ENCODE measurements at regions not wholly inside any gene's neighbourhood (a gene's known extent, or its start where the extent isn't known, plus 50 kb on each side); places are given as distances from the start of the nearest gene placed in this dataset.

DNA sequence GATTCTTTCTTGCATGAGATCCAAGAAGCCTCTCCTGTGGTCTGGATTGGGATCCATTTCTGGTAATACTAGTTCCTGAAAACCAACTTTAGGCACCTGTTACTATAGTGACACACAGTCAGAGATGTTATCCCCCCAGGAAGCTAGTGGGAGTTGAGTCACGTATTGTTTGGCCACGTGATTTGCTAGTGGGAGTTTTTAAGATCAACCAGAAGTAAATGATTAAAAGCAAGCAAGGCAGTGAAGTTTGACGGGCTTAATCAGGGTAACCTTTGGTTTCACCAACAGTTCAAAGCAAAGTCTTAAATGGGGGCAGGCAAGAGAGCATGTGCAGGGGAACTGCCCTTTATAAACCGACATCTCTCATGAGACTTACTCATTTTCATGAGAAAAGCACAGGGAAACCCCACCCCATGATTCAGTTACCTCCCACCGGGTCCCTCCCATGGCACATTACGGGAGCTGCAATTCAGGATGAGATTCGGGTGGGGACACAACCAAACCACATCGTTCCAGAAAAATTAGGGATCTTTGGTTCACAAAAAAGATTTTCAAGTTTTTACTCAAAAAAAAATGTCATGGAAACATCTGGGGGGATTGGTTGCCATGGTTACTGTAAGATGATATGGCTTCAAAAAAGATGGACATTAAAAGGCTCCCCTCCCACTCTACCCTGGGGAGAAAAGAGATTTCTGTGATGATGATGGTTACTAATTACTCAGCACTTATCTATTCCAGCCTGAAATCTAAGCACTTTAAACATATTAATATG, 483.1 kb upstream of the ERCC4 start:
- H3K4me3 ChIP-seq (ENCODE audit: low read depth, low read length) = no peak overlapping the region
- peak; percentile 14 for DNase-seq (ENCODE audit: low read depth)
- TF ChIP-seq, protein P1, sequence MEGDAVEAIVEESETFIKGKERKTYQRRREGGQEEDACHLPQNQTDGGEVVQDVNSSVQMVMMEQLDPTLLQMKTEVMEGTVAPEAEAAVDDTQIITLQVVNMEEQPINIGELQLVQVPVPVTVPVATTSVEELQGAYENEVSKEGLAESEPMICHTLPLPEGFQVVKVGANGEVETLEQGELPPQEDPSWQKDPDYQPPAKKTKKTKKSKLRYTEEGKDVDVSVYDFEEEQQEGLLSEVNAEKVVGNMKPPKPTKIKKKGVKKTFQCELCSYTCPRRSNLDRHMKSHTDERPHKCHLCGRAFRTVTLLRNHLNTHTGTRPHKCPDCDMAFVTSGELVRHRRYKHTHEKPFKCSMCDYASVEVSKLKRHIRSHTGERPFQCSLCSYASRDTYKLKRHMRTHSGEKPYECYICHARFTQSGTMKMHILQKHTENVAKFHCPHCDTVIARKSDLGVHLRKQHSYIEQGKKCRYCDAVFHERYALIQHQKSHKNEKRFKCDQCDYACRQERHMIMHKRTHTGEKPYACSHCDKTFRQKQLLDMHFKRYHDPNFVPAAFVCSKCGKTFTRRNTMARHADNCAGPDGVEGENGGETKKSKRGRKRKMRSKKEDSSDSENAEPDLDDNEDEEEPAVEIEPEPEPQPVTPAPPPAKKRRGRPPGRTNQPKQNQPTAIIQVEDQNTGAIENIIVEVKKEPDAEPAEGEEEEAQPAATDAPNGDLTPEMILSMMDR (IDR thresholded peaks at IDR 0.05; ENCODE audit: insufficient read depth, low read depth, low read length) = no peak

- TF ChIP-seq, protein P1 (IDR thresholded peaks at IDR 0.05; ENCODE audit: insufficient read depth, low read depth, low read length) = no peak
- DNase-seq (ENCODE audit: low read depth) = no peak
- H3K4me3 ChIP-seq (ENCODE audit: low read depth, low read length) = no peak overlapping the region
Observed at GRCh38 chr16:13437413-13437795, 482.6 kb upstream of the ERCC4 start.

DNA sequence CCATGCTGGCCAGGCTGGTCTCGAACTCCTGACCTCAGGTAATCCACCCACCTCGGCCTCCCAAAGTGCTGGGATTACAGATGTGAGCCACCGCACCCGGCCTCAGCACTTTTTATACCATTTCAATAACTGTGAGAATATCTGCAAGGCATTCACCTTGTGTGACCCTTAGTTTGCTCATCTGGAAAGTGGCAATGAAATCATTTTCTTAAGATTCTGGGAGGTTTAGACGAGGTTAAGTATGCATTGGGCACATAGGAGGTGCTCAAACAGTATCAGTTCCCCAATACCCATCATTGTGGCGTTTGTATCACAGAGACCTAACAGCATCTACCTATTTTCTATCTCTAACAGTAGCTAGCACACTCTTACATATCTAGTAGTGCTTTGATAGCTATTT, 481.9 kb upstream of the ERCC4 start:
- TF ChIP-seq, protein P1 (IDR thresholded peaks at IDR 0.05; ENCODE audit: insufficient read depth, low read depth, low read length) = no peak
- no peak for DNase-seq (ENCODE audit: low read depth)

DNA sequence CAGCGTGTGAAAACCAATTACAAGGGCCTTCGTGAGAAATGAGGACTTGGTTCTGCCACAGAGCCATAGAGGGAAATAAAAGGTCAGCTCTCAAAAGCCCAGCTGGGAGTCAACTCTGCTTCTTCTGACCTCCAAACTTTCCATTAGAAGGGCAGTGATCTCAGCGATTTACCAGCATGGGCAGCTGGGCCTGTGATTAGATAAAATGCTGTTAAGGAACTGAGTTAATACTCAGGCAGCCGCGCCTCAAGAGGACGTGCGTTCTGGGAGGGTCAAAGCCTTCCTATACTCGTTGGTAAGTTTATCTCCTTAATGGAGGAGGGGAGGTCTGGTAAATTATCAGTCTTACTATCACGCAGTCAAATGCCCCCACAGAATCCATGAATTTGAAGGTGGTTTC, 480.2 kb upstream of the ERCC4 start:
- DNase-seq (ENCODE audit: low read depth) = no peak
- TF ChIP-seq, protein P1 (IDR thresholded peaks at IDR 0.05; ENCODE audit: insufficient read depth, low read depth, low read length) = no peak
- H3K4me3 ChIP-seq (ENCODE audit: low read depth, low read length) = no peak overlapping the region

More for the DNA sequence above, 481.9 kb upstream of the ERCC4 start:
- no peak overlapping the region for H3K4me3 ChIP-seq (ENCODE audit: low read depth, low read length)

DNA sequence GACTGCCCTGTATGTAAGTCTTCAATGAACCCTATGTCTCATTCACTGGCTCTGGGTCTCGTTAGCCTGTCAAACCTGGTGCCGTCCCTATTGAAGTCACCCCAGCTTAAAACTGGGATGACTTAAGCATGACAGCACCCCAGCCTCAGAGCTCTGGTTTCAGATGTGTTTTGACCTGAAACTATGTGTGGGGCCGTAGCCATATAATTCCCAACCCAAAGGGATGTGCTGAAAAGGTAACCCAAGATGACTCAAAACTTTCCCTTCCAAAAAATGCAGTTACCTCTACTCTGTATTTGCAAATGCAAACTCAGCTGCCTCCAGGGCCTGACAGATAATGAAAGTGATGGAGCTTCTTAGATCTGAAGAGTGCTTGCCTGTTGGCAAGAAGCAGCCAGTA, 478.3 kb upstream of the ERCC4 start:
- TF ChIP-seq, protein P1 (IDR thresholded peaks at IDR 0.05; ENCODE audit: insufficient read depth, low read depth, low read length) = no peak
- DNase-seq (ENCODE audit: low read depth) = no peak
- no peak overlapping the region for H3K4me3 ChIP-seq (ENCODE audit: low read depth, low read length)

- DNase-seq (ENCODE audit: low read depth) = no peak
- TF ChIP-seq, protein P1 (IDR thresholded peaks at IDR 0.05; ENCODE audit: insufficient read depth, low read depth, low read length) = no peak
- no peak overlapping the region for H3K4me3 ChIP-seq (ENCODE audit: low read depth, low read length)
Observed at GRCh38 chr16:13448346-13448745, 471.6 kb upstream of the ERCC4 start.

DNA sequence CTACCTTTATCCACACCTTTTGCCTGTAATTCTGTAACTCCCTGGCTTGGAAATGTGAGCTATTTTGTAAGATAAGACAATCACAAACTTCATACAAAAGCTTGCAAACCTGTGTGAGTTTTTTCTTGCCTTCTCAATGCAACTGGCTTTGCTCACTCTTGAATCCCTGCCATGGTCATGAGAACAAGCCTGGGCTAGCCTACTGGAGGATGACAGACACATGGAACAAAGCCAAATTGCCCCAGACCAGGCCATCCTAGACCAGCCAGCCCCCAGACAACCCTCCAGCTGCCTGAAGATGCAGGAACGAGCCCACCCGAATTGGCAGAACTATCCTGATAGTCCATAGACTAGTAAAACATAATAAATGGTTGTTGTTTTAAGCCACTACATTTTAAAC, 466.6 kb upstream of the ERCC4 start:
- TF ChIP-seq, protein P1 (IDR thresholded peaks at IDR 0.05; ENCODE audit: insufficient read depth, low read depth, low read length) = no peak
- no peak for DNase-seq (ENCODE audit: low read depth)
- no peak overlapping the region for H3K4me3 ChIP-seq (ENCODE audit: low read depth, low read length)

Data from fibroblast of villous mesenchyme (primary cell).